K562 (cell line): ENCODE measurements at regions not wholly inside any gene's neighbourhood (a gene's known extent, or its start where the extent isn't known, plus 50 kb on each side); places are given as distances from the start of the nearest gene placed in this dataset.

Experiments
- ATAC-seq: fragments of 200-7000 bp; cut with Tn5 transposase; 3 replicates; pipeline ENCODE4 v1.9.1; 2020; ENCODE audit warnings: moderate library complexity
- BruUV-seq: library from RNA; stranded (reverse); fragments of 400-500 nt; replicated peaks from 2 replicates; lab custom pipeline; 2021; lab: Mats Ljungman, UMichigan
- CTCF ChIA-PET: fragments of 300-600 bp; formaldehyde crosslinking; extraction: SDS; loops from one replicate; lab custom pipeline; 2021; ENCODE audit warnings: low intra/inter-chr PET ratio; lab: Yijun Ruan, JAX
- POLR2A ChIA-PET: fragments of 300-600, 350-650 bp; sonication (Branson Sonifier 250); formaldehyde crosslinking; extraction: SDS; loops from one replicate; lab custom pipeline; 2021; ENCODE audit warnings: antibody characterized with exemption, inconsistent platforms; lab: Yijun Ruan, JAX
- DNase-seq, 4 experiments: peaks; one replicate each; pipeline versions ENCODE4 v3.0.0 to v3.0.0-alpha.2; 2011 to 2018; ENCODE audit warnings: low spot score in 3 of 4, mixed read lengths in 3 of 4; ENCODE audit errors: extremely low read depth in 1 of 4
- FAIRE-seq: peaks from 2 replicates; lab custom pipeline; 2011; peaks lifted over from hg19 to GRCh38; lab: Jason Lieb, UNC
- H2AFZ ChIP-seq: 2 replicates; pipeline ENCODE4 v1.6.0; 2011; ENCODE audit warnings: low read depth, low read length, control low read depth, inconsistent platforms
- H3K27ac ChIP-seq: fragments of 200-600 bp; 3 replicates; pipeline ENCODE4 v1.8.0; 2011; ENCODE audit warnings: low read depth, mild to moderate bottlenecking, control low read depth, inconsistent platforms, low read length, moderate library complexity, mixed read lengths; ENCODE audit errors: extremely low read depth
- H3K27me3 ChIP-seq, 2 experiments: fragments of 300-600 bp in 1 of 2; 2 replicates in 1 of 2; 3 replicates in 1 of 2; pipeline versions ENCODE4 v1.6.0 to v1.8.0; 2011; ENCODE audit warnings: inconsistent platforms in 2 of 2, low read length in 2 of 2, mild to moderate bottlenecking in 1 of 2, mixed read lengths in 1 of 2, moderate library complexity in 1 of 2; ENCODE audit not compliant: control insufficient read depth in 2 of 2, insufficient read depth in 2 of 2
- H3K36me3 ChIP-seq: fragments of 300-600 bp; 3 replicates; pipeline ENCODE4 v1.8.0; 2011; ENCODE audit warnings: mild to moderate bottlenecking, low read length, inconsistent platforms; ENCODE audit not compliant: control insufficient read depth, insufficient read depth
- H3K4me1 ChIP-seq, 2 experiments: fragments of 200-600 bp in 1 of 2; replicated peaks in 1 of 2; 2 replicates in 1 of 2; 3 replicates in 1 of 2; pipeline versions ENCODE4 v1.5.1 to v1.8.0; 2011; ENCODE audit warnings: inconsistent platforms in 2 of 2, low read length in 2 of 2, mild to moderate bottlenecking in 1 of 2, mixed read lengths in 1 of 2, moderate library complexity in 1 of 2; ENCODE audit not compliant: control insufficient read depth in 2 of 2, insufficient read depth in 2 of 2
- H3K4me2 ChIP-seq: 2 replicates; pipeline ENCODE4 v1.6.1; 2011; ENCODE audit warnings: low read length, control low read depth, inconsistent platforms, mixed read lengths; ENCODE audit not compliant: insufficient read depth
- H3K4me3 ChIP-seq: fragments of 200-600 bp; sonication (generic), shearing (Covaris generic); 2 replicates; pipeline ENCODE4 v1.5.1; 2016; ENCODE audit warnings: control low read depth, inconsistent platforms
- H3K79me2 ChIP-seq: fragments of 200-600 bp; 3 replicates; pipeline ENCODE4 v1.8.0; 2011; ENCODE audit warnings: low read length, inconsistent platforms; ENCODE audit not compliant: control insufficient read depth, insufficient read depth
- H3K9ac ChIP-seq, 2 experiments: 2 replicates each; pipeline versions ENCODE4 v1.6.0 to v1.6.1; 2011; ENCODE audit warnings: low read depth in 2 of 2, low read length in 2 of 2, control low read depth in 1 of 2, inconsistent platforms in 1 of 2, mild to moderate bottlenecking in 1 of 2, mixed read lengths in 1 of 2; ENCODE audit not compliant: insufficient read depth in 1 of 2
- H3K9me1 ChIP-seq: one replicate; pipeline ENCODE4 v1.6.0; 2011; ENCODE audit warnings: inconsistent platforms, mild to moderate bottlenecking, low read length, moderate library complexity; ENCODE audit not compliant: control insufficient read depth, insufficient read depth
- H3K9me3 ChIP-seq: replicated peaks from 2 replicates; pipeline ENCODE4 v1.5.1; 2011; ENCODE audit warnings: low read depth, low read length, inconsistent platforms; ENCODE audit not compliant: control insufficient read depth, insufficient read depth
- H4K20me1 ChIP-seq: replicated peaks from 2 replicates; pipeline ENCODE4 v1.6.1; 2011; ENCODE audit warnings: low read length, inconsistent platforms, mixed read lengths; ENCODE audit not compliant: control insufficient read depth, insufficient read depth
- BRCA1 ChIP-seq, 2 experiments: fragments of 450-650 bp in 1 of 2; sonication (generic) in 1 of 2; formaldehyde crosslinking in 1 of 2; IDR thresholded peaks; 2 replicates each; pipeline versions ENCODE4 v1.5.0 to v1.6.1; 2017 to 2020; ENCODE audit warnings: mild to moderate bottlenecking in 1 of 2, missing genetic modification reagents in 1 of 2
- DNMT1 ChIP-seq: fragments of 450-650 bp; IDR thresholded peaks from 2 replicates; pipeline ENCODE4 v1.6.1; 2016; ENCODE audit warnings: antibody characterized with exemption, mild to moderate bottlenecking
- ELF2 ChIP-seq: fragments of 250-450 bp; sonication (Bioruptor Pico); IDR thresholded peaks from 2 replicates; pipeline ENCODE4 v1.5.0; 2021; ENCODE audit warnings: mild to moderate bottlenecking
- FOXJ3 ChIP-seq: sonication (generic); formaldehyde crosslinking; IDR thresholded peaks from 2 replicates; pipeline ENCODE4 v1.4.0; 2020; ENCODE audit warnings: mild to moderate bottlenecking, missing genetic modification reagents
- FOXK1 ChIP-seq: sonication (generic); formaldehyde crosslinking; IDR thresholded peaks from 2 replicates; pipeline ENCODE4 v1.8.0; 2022; ENCODE audit warnings: missing genetic modification reagents, mild to moderate bottlenecking, borderline replicate concordance
- NEUROD1 ChIP-seq: fragments of 150-350 bp; IDR thresholded peaks from 2 replicates; pipeline ENCODE4 v1.6.1; 2014; ENCODE audit warnings: borderline replicate concordance, low read length, low read depth; ENCODE audit not compliant: partially characterized antibody
- RAD51 ChIP-seq: fragments of 450-650 bp; IDR thresholded peaks from 2 replicates; pipeline ENCODE4 v1.7.1; 2016; ENCODE audit warnings: low read depth, mild to moderate bottlenecking, borderline replicate concordance
- SIN3B ChIP-seq: fragments of 450-650 bp; IDR thresholded peaks from 2 replicates; pipeline ENCODE4 v1.6.1; 2017; ENCODE audit warnings: low read depth, mild to moderate bottlenecking, moderate library complexity
- SMAD4 ChIP-seq: fragments of 250-450 bp; sonication (Bioruptor Pico); conservative IDR thresholded peaks from 2 replicates; pipeline ENCODE4 v1.8.0; 2021; ENCODE audit warnings: inconsistent platforms, mild to moderate bottlenecking, moderate library complexity
- SRSF1 ChIP-seq: fragments of 200-400 bp; formaldehyde crosslinking; IDR thresholded peaks from 2 replicates; pipeline ENCODE4 v1.6.1; 2017; ENCODE audit warnings: mild to moderate bottlenecking, low read depth, low read length, moderate library complexity
- TEAD4 ChIP-seq, 2 experiments: sonication (generic) in 1 of 2; formaldehyde crosslinking in 1 of 2; IDR thresholded peaks; 2 replicates each; pipeline versions ENCODE4 v1.6.1 to v1.8.0; 2012 to 2022; ENCODE audit warnings: borderline replicate concordance in 1 of 2, inconsistent platforms in 1 of 2, low read length in 1 of 2, mild to moderate bottlenecking in 1 of 2, missing genetic modification reagents in 1 of 2
- ZFPM2 ChIP-seq: fragments of 250-450 bp; sonication (Bioruptor Pico); IDR thresholded peaks from 2 replicates; pipeline ENCODE4 v1.5.1; 2022; ENCODE audit warnings: mild to moderate bottlenecking
- ZNF586 ChIP-seq: fragments of 450-650 bp; formaldehyde crosslinking; conservative IDR thresholded peaks from 2 replicates; pipeline ENCODE4 v1.4.0; 2020; ENCODE audit warnings: mild to moderate bottlenecking, moderate library complexity
- ZNF707 ChIP-seq: fragments of 250-450 bp; sonication (Bioruptor Pico); conservative IDR thresholded peaks from 2 replicates; pipeline ENCODE4 v1.8.0; 2022; ENCODE audit warnings: inconsistent platforms, mild to moderate bottlenecking, moderate library complexity
- WGBS: fragments of 100-300 bp; shearing (Covaris generic); methylation state at CpG from one replicate; pipeline ENCODE4 v1.1.6; 2016; ENCODE audit warnings: low coverage, mixed read lengths; ENCODE audit not compliant: insufficient coverage; ENCODE audit errors: missing lambda C conversion rate; 5-methylcytosine and 5-hydroxymethylcytosine counted together
- in situ Hi-C: fragments of 300-500 bp; cut with MboI; formaldehyde crosslinking; loops from 4 replicates; pipeline ENCODE4 v1.15.0; 2018; ENCODE audit warnings: inconsistent platforms, mixed read lengths
- intact Hi-C: fragments of 100-400 bp; cut with micrococcal nuclease; formaldehyde crosslinking; loops from 2 replicates; pipeline ENCODE4 v1.14.2; 2022
- TF ChIP-seq, protein P1 (sequence below): fragments of 450-650 bp; IDR thresholded peaks from 2 replicates; pipeline ENCODE4 v1.6.1; 2016; ENCODE audit warnings: low read depth, mild to moderate bottlenecking, moderate library complexity
- TF ChIP-seq, protein P2 (sequence below): fragments of 250-450 bp; sonication (Bioruptor Pico); IDR thresholded peaks from 2 replicates; pipeline ENCODE4 v1.8.0; 2022; ENCODE audit warnings: moderate library complexity, mild to moderate bottlenecking, inconsistent platforms

DNA sequence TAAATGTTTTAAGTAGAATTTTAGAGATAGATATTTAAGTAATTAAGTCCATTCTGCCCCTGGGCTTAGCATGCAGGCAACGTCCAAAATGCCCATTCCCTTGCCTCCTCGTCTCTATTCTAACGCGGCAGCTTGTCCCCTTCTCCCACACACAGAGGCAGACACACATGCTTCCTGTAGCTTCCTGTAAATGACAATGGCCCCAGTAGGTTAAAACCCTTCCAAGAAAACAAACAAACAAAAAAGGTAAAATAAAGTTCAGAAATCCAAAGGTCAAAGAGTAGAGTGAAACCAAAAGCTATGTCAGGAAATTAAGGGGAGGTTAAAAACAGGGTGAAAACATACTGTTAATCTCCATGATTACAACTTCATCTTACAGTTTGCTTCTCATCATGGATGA, 857.6 kb downstream of the GATA3 start:
- Histone ChIP-seq H3K9me1 (no peaks in the 10 kb centered on the region), H3K9me3 (no peaks in the 10 kb centered on the region), H3K4me3 (no peak overlapping the region), H3K9ac (no peak overlapping the region), H2AFZ (no peak overlapping the region), H3K27me3 (no peaks in the 10 kb centered on the region), H4K20me1 (no peaks in the 10 kb centered on the region), H3K79me2 (no peaks in the 10 kb centered on the region), H3K4me1 (no peaks in the 10 kb centered on the region), H3K27ac (no peak overlapping the region), H3K4me2 (no peak overlapping the region), H3K36me3 (no peaks in the 10 kb centered on the region)
- DNase-seq (no peak), ATAC-seq (no peak), FAIRE-seq (no peak)
- POLR2A ChIA-PET = no interaction called here
- TF ChIP-seq FOXK1 (CRISPR knock-in tag) (no peak), TEAD4 (IDR thresholded peaks at IDR 0.05; ENCODE audit: low read length) (no peak), TEAD4 (CRISPR knock-in tag; IDR thresholded peaks at IDR 0.05; ENCODE audit: borderline replicate concordance) (no peak), DNMT1 (no peak)
- intact Hi-C loops (no loop called here), in situ Hi-C loops (loop anchor here (25.0 kb wide), 1 partner anchor 1050 kb away; no protein-coding TSS in a partner anchor)
- WGBS = 2% methylated on average over 4 of the region's 4 CpGs
- CTCF ChIA-PET = no interaction called here
- no TSS peak for BruUV-seq

DNA sequence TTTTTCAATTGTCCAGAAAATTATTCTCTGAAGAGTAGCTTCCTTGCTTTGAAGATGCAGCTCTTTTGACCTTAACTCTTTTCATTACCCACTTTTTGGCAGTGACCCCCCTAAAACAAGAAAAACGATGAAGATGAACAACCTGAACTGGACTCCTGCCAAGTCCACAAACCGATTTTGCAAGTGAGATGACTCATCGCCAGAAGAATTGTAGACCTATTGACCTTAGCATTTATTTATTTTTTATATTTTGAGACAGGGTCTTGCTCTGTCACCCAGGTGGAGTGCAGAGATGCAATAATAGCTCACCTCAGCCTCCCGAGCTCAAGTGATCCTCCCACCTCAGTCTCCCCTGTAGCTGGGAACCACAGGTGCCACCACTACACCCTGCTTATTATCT, 859.2 kb downstream of the GATA3 start:
- Histone ChIP-seq H4K20me1 (no peaks in the 10 kb centered on the region), H3K27ac (no peak overlapping the region), H3K9ac (no peak overlapping the region), H3K36me3 (no peaks in the 10 kb centered on the region), H3K4me3 (no peak overlapping the region), H3K79me2 (no peaks in the 10 kb centered on the region), H2AFZ (no peak overlapping the region), H3K9me1 (no peaks in the 10 kb centered on the region), H3K4me1 (no peaks in the 10 kb centered on the region), H3K4me2 (no peak overlapping the region), H3K9me3 (no peaks in the 10 kb centered on the region), H3K27me3 (no peaks in the 10 kb centered on the region)
- ChIA-PET POLR2A (no interaction called here), CTCF (no interaction called here)
- WGBS = 0% methylated on average over 4 of the region's 4 CpGs
- no TSS peak for BruUV-seq
- FAIRE-seq (no peak), DNase-seq (no peak), ATAC-seq (no peak)
- intact Hi-C loops = no loop called here
- in situ Hi-C loops = loop anchor here (25.0 kb wide), 1 partner anchor 1051 kb away; no protein-coding TSS in a partner anchor
- TF ChIP-seq SMAD4 (CRISPR knock-in tag) (no peak), RAD51 (no peak), NEUROD1 (no peak), FOXJ3 (CRISPR knock-in tag) (no peak), ZFPM2 (CRISPR knock-in tag) (no peak), ZNF586 (CRISPR knock-in tag) (no peak), BRCA1 (IDR thresholded peaks at IDR 0.05) (no peak), BRCA1 (CRISPR knock-in tag; IDR thresholded peaks at IDR 0.05) (no peak), SIN3B (no peak), ELF2 (no peak), ZNF707 (no peak), SRSF1 (no peak)
- TF ChIP-seq, protein P1, sequence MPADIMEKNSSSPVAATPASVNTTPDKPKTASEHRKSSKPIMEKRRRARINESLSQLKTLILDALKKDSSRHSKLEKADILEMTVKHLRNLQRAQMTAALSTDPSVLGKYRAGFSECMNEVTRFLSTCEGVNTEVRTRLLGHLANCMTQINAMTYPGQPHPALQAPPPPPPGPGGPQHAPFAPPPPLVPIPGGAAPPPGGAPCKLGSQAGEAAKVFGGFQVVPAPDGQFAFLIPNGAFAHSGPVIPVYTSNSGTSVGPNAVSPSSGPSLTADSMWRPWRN = no peak
- TF ChIP-seq, protein P2, sequence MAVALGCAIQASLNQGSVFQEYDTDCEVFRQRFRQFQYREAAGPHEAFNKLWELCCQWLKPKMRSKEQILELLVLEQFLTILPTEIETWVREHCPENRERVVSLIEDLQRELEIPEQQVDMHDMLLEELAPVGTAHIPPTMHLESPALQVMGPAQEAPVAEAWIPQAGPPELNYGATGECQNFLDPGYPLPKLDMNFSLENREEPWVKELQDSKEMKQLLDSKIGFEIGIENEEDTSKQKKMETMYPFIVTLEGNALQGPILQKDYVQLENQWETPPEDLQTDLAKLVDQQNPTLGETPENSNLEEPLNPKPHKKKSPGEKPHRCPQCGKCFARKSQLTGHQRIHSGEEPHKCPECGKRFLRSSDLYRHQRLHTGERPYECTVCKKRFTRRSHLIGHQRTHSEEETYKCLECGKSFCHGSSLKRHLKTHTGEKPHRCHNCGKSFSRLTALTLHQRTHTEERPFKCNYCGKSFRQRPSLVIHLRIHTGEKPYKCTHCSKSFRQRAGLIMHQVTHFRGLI (CRISPR knock-in tag) = no peak
